PC-3 (cell line): ENCODE measurements at regions not wholly inside any gene's neighbourhood (a gene's known extent, or its start where the extent isn't known, plus 50 kb on each side); places are given as distances from the start of the nearest gene placed in this dataset.

Experiments used
- EZH2 ChIP-seq: fragments of 300-600 bp; sonication (generic); IDR thresholded peaks from one replicate; pipeline ENCODE4 v1.6.1; 2017; ENCODE audit warnings: antibody characterized with exemption, mild to moderate bottlenecking, low read length; ENCODE audit not compliant: unreplicated experiment
- TF ChIP-seq, protein P1 (sequence below): fragments of 300-600 bp; sonication (generic); conservative IDR thresholded peaks from 2 replicates; pipeline ENCODE4 v1.5.1; 2017; ENCODE audit warnings: antibody characterized with exemption, low read depth, mild to moderate bottlenecking, low read length

DNA sequence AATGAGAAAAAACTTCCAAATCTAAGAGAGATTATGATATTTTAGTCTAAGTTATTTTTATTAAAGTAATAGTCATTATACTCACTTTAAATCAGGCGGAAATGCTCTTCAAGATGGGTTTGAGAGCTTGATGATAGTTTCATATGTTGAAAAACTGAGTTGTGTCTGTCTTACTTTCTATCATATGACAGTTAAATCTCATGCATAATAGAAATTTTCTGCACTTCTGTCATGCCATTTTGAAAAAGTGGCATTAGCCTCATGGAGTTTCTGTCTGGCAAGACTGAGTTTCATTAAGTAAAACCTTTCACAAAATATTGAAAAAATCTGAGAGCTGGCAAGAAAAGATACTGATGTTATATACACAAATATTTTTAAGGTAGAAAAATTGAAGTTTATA lies 511.8 kb downstream of the EPHA3 start:
- TF ChIP-seq EZH2 = no peak
- TF ChIP-seq, protein P1, sequence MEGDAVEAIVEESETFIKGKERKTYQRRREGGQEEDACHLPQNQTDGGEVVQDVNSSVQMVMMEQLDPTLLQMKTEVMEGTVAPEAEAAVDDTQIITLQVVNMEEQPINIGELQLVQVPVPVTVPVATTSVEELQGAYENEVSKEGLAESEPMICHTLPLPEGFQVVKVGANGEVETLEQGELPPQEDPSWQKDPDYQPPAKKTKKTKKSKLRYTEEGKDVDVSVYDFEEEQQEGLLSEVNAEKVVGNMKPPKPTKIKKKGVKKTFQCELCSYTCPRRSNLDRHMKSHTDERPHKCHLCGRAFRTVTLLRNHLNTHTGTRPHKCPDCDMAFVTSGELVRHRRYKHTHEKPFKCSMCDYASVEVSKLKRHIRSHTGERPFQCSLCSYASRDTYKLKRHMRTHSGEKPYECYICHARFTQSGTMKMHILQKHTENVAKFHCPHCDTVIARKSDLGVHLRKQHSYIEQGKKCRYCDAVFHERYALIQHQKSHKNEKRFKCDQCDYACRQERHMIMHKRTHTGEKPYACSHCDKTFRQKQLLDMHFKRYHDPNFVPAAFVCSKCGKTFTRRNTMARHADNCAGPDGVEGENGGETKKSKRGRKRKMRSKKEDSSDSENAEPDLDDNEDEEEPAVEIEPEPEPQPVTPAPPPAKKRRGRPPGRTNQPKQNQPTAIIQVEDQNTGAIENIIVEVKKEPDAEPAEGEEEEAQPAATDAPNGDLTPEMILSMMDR = no peak
